Activated gamma-delta T cell (primary cell): ENCODE measurements at regions not wholly inside any gene's neighbourhood (a gene's known extent, or its start where the extent isn't known, plus 50 kb on each side); places are given as distances from the start of the nearest gene placed in this dataset.
"Not testable (repeated sequence)": the region's sequence is repeated elsewhere in the genome, so short reads cannot be mapped to it uniquely, and the experiment has no call there.

ENCODE experiments used
- DNase-seq: peaks from one replicate; lab custom pipeline; 2025; lab: John Stamatoyannopoulos, UW

- no peak for DNase-seq
Measured at GRCh38 chr5:68026092-68026885, 189.3 kb upstream of the PIK3R1 start.

GRCh38 chr5:68024426-68024825, 191.1 kb upstream of the PIK3R1 start:
- DNase-seq = no peak

- DNase-seq = no peak
Measured at GRCh38 chr5:68021916-68022315, 193.6 kb upstream of the PIK3R1 start.

DNA sequence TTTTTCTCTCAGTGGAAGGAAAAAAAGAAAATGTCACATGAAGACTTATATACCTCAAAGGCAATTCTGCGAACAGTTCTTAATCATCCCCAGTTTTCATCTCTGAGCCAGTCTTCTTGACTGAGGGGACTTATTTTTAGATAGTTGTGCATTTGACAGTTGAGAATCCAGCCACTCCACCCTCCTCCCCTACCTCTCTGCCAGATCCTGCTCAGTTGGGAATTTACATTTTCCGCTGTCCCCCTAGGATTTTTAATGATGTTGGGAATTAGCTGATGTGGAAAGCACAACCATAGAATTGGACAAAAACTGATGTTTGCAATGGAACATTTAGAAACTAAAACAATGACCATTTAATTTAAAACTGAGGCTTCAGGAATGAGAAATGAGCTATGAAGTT, 194.3 kb upstream of the PIK3R1 start:
- no peak for DNase-seq

- not testable (repeated sequence) for DNase-seq
Measured at GRCh38 chr5:68020461-68020969, 195.0 kb upstream of the PIK3R1 start.

GRCh38 chr5:68015381-68016302, 199.9 kb upstream of the PIK3R1 start:
- no peak for DNase-seq

- DNase-seq = no peak
Measured at GRCh38 chr5:68012831-68013230, 202.7 kb upstream of the PIK3R1 start.

DNA sequence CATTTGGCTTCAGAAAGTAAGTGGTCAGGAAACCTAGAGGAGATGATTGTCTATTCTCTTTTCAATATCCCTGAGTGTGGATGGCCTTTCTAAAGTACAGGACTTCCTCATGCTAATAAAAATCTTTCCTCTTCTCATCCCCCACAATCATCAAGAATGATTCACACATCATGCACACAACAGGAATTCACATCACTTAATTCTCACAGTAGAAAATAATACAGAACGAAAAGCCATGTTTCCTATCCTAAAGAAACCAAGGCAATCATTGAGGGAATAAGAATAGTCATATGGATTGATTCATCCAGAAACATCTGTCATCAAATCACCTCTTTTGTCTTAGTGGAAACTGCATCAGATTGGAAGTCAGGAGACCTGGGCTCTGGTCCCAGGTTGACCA, 203.1 kb upstream of the PIK3R1 start:
- no peak for DNase-seq

DNA sequence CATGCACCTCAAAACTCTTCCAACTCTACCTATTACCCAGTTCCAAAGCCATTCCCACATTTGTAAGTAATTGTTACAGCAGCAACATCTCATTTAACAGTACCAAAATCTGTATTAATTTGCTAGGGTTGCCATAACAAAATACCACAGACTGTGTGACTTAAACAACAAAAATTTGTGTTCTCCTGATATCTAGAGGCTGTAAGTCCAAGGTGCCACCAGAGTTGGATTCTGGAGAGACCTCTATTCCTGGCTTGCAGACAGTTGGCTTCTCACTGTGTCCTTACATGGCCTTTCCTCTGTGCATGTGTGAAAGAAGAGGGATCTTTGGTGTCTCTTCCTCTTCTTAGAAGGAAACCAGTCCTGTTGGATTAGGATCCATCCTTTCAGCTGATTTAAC, 203.8 kb upstream of the PIK3R1 start:
- no peak for DNase-seq

DNA sequence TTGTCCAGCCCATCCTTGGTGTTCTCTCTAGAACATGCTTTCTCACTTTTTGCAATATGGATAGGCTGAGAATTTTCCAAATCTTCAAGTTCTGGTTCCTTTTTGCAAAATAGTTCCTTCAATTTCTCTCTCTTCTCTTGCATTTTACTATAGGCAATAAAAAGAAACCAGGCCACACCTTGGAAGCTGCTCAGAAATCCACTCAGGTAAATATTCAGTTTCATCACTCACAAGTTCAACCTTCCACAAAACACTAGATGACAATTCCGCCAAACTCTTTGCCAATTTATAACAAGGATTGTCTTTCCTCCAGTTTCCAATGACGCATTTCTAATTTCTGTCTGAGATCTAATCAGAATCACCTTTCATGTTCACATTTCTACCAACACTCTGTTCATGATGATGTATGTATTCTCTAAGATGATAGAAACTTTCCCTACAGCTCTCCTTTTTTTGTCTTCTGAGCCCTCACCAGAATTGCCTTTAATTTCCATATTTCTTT, 204.2 kb upstream of the PIK3R1 start:
- no peak for DNase-seq

- no peak for DNase-seq
Measured at GRCh38 chr5:68010740-68011139, 204.8 kb upstream of the PIK3R1 start.

DNA sequence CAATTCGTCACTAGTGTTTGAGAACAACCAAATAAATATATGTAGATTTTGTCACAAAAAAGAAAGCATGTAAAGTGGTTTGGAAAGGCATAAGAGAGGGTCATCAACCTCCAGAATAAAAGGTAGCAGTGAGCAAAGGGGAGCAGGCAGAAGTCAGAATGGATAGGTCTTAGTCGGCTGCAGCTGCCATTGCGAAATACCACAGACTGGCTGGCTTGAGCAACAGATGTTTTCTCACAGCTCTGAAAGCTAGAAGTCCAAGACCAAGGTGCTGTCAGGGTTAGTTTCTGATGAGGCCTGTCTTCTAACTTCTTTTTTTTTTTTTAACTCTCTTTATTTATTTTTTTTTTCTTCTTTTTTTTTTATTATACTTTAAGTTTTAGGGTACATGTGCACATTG, 208.1 kb upstream of the PIK3R1 start:
- DNase-seq = no peak

DNA sequence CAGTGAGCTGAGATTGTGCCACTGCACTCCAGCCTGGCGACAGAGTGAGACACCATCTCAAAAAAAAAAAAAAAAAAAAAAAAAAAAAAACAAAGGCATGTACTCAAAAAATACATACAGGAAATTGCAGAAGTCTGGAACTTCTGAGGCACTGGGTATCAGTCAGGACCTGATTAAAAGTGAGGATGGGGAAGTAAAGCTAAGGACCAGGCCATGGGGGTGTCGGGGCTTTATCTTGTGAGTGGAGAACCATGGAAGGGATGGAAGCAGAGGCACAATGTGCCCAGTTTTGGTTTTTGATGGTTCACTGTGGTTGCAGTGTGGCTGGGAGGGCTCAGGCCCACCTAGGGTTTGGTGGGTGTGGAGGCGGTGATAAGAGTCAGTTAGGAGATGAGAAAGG, 212.7 kb upstream of the PIK3R1 start:
- no peak for DNase-seq

DNA sequence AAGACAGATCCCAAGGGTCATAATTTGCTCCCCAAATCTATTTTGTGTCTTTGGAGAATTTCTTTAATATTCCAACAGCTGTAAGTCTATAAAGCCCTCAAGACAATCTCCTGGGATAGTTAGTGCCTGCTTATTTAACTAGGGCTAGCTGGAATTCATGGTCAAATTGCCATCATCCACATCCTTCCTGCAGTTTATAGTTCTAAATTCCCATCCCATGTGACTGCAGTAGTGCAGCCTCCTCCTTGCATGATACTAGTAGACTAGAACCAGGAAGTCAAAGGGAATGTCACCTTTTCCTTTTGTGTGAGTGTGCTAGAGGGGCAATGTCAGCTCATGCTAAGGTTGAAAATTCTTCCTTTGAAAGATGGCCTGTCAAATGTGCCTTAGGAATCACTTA, 214.8 kb upstream of the PIK3R1 start:
- no peak for DNase-seq

- DNase-seq = no peak
Measured at GRCh38 chr5:67999391-67999790, 216.2 kb upstream of the PIK3R1 start.

DNA sequence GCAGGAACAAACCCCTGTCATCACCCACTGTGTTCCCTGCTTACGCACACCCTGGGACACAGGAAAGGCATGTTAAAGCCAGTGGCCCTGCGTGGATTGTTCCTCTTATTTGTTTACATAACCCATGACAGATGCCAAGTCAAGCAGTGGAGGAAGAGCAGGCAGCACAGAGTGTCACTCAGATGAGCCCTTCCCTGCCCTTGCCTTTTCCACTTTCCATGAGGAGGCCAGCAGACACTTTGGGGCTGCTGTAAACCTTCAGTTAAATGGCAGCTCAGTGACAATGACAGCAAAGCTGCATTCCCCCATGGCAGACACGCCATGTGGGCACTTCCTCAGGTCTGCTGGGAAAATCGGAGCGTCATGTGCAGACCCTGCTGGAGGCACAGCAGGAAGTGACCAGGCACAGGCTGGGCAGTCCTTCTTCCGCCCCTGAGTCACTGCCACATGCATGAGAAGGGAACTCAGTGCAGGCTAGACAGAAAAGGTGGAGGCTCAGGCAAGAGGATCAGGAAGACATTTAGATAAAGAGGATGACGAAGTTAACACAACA, 216.8 kb upstream of the PIK3R1 start:
- DNase-seq = no peak

DNA sequence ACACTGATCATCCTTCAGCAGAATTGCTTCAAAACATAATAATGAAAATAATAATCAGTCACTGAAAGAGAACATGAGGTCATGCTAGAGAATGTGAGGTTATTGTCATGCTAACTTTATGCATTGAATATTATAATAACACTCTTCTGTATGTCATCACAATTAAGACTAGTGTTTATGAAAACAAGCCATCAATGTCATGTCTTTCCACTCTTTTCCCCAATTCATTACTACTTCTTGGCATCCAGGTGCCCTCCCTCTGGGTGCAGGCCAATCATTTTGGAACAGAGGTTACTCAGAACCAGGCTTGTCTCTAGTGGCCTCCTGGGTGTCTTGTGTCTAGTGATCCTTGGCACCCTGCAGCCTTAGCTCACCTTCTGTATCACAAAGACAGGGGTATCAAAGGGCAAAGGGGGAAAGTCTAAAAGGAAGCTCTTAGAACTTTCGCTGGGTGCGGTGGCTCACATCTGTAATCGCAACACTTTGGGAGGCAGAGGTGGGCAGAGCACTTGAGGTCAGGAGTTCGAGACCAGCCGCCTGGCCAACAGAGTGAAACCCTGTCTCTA, 217.6 kb upstream of the PIK3R1 start:
- DNase-seq = no peak

DNA sequence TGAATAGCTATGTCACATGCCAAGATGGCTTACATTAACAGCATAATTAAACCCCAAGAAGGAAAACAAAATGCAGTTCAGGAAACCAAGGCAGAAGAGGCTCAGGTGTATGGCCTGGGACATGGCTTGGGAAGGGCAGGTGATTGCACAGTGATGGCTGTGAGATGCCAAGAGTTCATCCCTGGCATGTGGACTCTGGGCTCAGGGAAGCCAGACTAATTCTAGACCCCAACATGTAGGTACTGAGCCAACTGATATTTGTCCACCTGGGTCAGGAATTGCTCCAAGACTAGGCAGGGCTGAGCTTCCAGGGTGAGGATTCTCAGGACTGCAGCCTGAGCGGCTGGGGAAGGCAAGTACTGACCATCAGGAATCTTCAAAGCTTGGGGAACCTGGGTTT, 218.4 kb upstream of the PIK3R1 start:
- no peak for DNase-seq

GRCh38 chr5:67996596-67996995, 219.0 kb upstream of the PIK3R1 start:
- DNase-seq = no peak

- no peak for DNase-seq
Measured at GRCh38 chr5:67992923-67993322, 222.6 kb upstream of the PIK3R1 start.

GRCh38 chr5:67989456-67989855, 226.1 kb upstream of the PIK3R1 start:
- DNase-seq = no peak

DNA sequence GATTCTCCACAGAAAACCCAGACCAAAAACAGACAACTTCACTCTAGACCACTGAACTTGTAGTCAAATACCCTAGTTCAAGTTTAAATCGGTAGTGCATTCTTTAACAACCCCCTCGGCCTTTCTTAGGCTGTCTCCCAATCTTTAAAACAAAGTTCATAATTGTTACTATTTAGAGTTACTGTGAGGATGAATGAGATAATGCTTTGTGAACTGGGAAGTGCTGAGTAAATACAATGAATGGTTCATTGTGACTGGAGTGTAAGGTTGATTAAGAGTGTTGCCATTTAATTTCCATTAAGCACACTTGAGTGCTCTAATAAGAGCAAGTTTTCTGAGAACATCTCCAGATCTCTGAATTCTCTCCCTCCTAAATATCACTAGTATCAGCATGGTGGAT, 228.8 kb upstream of the PIK3R1 start:
- no peak for DNase-seq
